Suprapubic skin (tissue), 4 donors: ENCODE measurements at regions not wholly inside any gene's neighbourhood (a gene's known extent, or its start where the extent isn't known, plus 50 kb on each side); places are given as distances from the start of the nearest gene placed in this dataset.

Experiments used
- DNase-seq, 2 donors: peaks; one replicate each; pipeline ENCODE4 v3.0.0-alpha.2; 2019; ENCODE audit warnings: low spot score in 2 of 2
- H3K27ac ChIP-seq: fragments of 200-600 bp; sonication (generic); one replicate; pipeline ENCODE4 v1.5.1; 2019
- H3K27me3 ChIP-seq: fragments of 200-600 bp; sonication (generic); one replicate; pipeline ENCODE4 v1.5.1; 2019
- H3K36me3 ChIP-seq: fragments of 200-600 bp; sonication (generic); one replicate; pipeline ENCODE4 v1.5.1; 2019
- H3K4me1 ChIP-seq: fragments of 200-600 bp; sonication (generic); one replicate; pipeline ENCODE4 v1.5.1; 2019
- H3K4me3 ChIP-seq: fragments of 200-600 bp; sonication (generic); one replicate; pipeline ENCODE4 v1.5.1; 2019; ENCODE audit warnings: mild to moderate bottlenecking
- H3K9me3 ChIP-seq: fragments of 200-600 bp; sonication (generic); one replicate; pipeline ENCODE4 v1.5.1; 2019
- CTCF ChIP-seq, 2 donors: fragments of 200-600 bp in 1 of 2; fragments of 450-650 bp in 1 of 2; sonication (generic) in 1 of 2; IDR thresholded peaks; one replicate each; pipeline ENCODE4 v1.5.1; 2016 to 2019; ENCODE audit warnings: antibody characterized with exemption in 2 of 2, mild to moderate bottlenecking in 1 of 2, moderate library complexity in 1 of 2
- EP300 ChIP-seq: sonication (generic); formaldehyde crosslinking; IDR thresholded peaks from one replicate; pipeline ENCODE4 v1.6.1; 2017; ENCODE audit warnings: antibody characterized with exemption
- POLR2A ChIP-seq, 2 donors: fragments of 450-650 bp; IDR thresholded peaks; one replicate each; pipeline ENCODE4 v1.6.1; 2017; ENCODE audit warnings: antibody characterized with exemption in 2 of 2, mild to moderate bottlenecking in 2 of 2, moderate library complexity in 2 of 2
- POLR2AphosphoS5 ChIP-seq, 3 donors: sonication (generic); formaldehyde crosslinking; IDR thresholded peaks; one replicate each; pipeline ENCODE4 v1.6.1; 2017; ENCODE audit warnings: antibody characterized with exemption in 3 of 3
- WGBS: methylation state at CpG from one replicate; pipeline ENCODE4 v1.1.5; 2018; 5-methylcytosine and 5-hydroxymethylcytosine counted together

GRCh38 chr6:14744212-14744556, 501.7 kb upstream of the JARID2 start:
- Histone ChIP-seq H3K27me3 (no peaks in the 10 kb centered on the region), H3K4me3 (no peak overlapping the region), H3K4me1 (peaks cover 13% of the 10 kb centered on the region), H3K36me3 (no peaks in the 10 kb centered on the region), H3K27ac (peak overlapping the region; percentile 92), H3K9me3 (no peaks in the 10 kb centered on the region)
- WGBS = 65% methylated on average over 3 of the region's 3 CpGs
- no peak for DNase-seq
- TF ChIP-seq EP300 = no peak
- no peak for TF ChIP-seq POLR2AphosphoS5 (IDR thresholded peaks at IDR 0.05)
- no peak for TF ChIP-seq CTCF (IDR thresholded peaks at IDR 0.05)
- no peak for TF ChIP-seq POLR2A (IDR thresholded peaks at IDR 0.05)

- Histone ChIP-seq H3K4me3 (no peak overlapping the region), H3K27me3 (no peaks in the 10 kb centered on the region), H3K4me1 (peaks cover 13% of the 10 kb centered on the region), H3K36me3 (no peaks in the 10 kb centered on the region), H3K9me3 (no peaks in the 10 kb centered on the region), H3K27ac (no peak overlapping the region)
- DNase-seq = no peak
- TF ChIP-seq POLR2AphosphoS5 (IDR thresholded peaks at IDR 0.05) (no peak), CTCF (IDR thresholded peaks at IDR 0.05) (no peak), EP300 (no peak), POLR2A (IDR thresholded peaks at IDR 0.05) (no peak)
- WGBS = 96% methylated on average over 2 of the region's 2 CpGs
Measured at GRCh38 chr6:14746139-14746837, 499.6 kb upstream of the JARID2 start.

DNA sequence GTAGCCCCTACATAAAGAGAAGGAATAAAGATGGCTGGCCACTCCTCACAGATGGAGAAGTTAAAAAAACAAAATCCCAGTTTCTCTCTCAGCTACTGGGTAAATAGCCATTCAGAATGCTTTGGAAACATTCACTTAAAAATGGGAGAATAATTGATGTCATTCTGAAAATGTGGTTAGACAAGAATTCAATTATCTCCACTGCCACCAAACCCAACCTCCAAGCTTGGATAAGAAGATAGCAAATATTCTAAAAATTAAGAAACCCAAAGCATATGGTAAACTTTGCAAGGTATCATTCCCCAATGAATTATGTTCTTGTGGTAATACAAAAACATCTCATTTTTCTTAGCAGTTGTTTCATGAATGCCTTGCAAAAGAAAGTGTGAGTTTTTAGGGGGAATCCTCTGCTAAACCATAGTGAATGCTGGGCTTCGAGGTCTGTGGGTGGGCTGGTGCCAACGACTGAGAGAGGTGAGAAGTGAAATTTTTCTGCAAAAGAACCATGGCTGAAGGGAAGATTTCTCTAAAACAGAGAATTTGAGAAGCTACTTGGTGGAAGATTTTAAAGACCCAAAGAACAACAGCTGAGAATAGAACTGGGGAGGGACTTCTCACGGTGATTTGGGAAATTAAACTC, 497.9 kb upstream of the JARID2 start:
- Histone ChIP-seq H3K4me1 (peaks cover 8% of the 10 kb centered on the region), H3K27ac (no peak overlapping the region), H3K27me3 (no peaks in the 10 kb centered on the region), H3K9me3 (no peaks in the 10 kb centered on the region), H3K4me3 (no peak overlapping the region), H3K36me3 (no peaks in the 10 kb centered on the region)
- DNase-seq = no peak
- 68% methylated on average over 3 of the region's 3 CpGs for WGBS
- TF ChIP-seq CTCF (IDR thresholded peaks at IDR 0.05) (no peak), POLR2AphosphoS5 (IDR thresholded peaks at IDR 0.05) (no peak), EP300 (no peak), POLR2A (IDR thresholded peaks at IDR 0.05) (no peak)

- Histone ChIP-seq H3K4me3 (no peak overlapping the region), H3K9me3 (no peaks in the 10 kb centered on the region), H3K4me1 (peaks cover 2% of the 10 kb centered on the region), H3K27ac (no peak overlapping the region), H3K36me3 (no peaks in the 10 kb centered on the region), H3K27me3 (no peaks in the 10 kb centered on the region)
- WGBS = 75% methylated on average over 4 of the region's 4 CpGs
- TF ChIP-seq POLR2AphosphoS5 (IDR thresholded peaks at IDR 0.05) (no peak), POLR2A (IDR thresholded peaks at IDR 0.05) (no peak), EP300 (no peak), CTCF (IDR thresholded peaks at IDR 0.05) (no peak)
- DNase-seq = no peak
Measured at GRCh38 chr6:14748679-14749078, 497.2 kb upstream of the JARID2 start.

DNA sequence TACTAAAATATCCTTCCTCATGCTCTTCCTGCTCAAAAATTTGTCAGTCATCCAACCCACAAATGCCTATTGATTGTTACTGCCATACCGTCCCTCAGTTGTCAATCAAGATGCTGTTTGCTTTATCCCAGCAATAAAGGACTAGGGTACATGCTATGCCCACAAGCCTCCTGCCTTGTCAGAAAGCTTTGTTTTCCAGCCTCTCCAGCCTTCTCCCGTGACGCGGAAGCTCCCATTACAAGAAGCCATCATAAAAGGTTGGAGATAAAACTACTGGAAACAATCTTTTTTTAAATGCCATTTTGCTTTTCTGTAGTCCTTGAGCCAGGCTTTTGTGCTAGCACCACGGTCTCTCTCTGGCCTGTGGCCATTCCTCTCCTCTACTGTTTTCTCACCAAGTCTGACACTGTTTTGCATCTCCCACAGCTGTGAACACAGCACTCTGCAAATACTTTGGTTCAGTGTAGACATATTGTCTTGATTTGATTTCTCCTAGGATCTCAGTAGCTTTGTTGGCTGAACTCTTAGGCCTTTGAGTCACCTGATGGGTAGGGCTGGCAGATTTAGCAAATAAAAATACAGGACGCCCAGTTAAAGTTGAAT, 495.7 kb upstream of the JARID2 start:
- WGBS = 76% methylated on average over 6 of the region's 6 CpGs
- Histone ChIP-seq H3K27ac (no peak overlapping the region), H3K9me3 (no peaks in the 10 kb centered on the region), H3K36me3 (no peaks in the 10 kb centered on the region), H3K4me3 (no peak overlapping the region), H3K27me3 (no peaks in the 10 kb centered on the region), H3K4me1 (no peaks in the 10 kb centered on the region)
- TF ChIP-seq POLR2A (IDR thresholded peaks at IDR 0.05) (no peak), EP300 (no peak), CTCF (IDR thresholded peaks at IDR 0.05) (no peak), POLR2AphosphoS5 (IDR thresholded peaks at IDR 0.05) (no peak)
- no peak for DNase-seq
